ENCODE measurements at regions not wholly inside any gene's neighbourhood (a gene's known extent, or its start where the extent isn't known, plus 50 kb on each side); places are given as distances from the start of the nearest gene placed in this dataset.
A peak's percentile ranks its signal among the peaks of the same experiment; 100 is the strongest.

- TF ChIP-seq, protein P1, sequence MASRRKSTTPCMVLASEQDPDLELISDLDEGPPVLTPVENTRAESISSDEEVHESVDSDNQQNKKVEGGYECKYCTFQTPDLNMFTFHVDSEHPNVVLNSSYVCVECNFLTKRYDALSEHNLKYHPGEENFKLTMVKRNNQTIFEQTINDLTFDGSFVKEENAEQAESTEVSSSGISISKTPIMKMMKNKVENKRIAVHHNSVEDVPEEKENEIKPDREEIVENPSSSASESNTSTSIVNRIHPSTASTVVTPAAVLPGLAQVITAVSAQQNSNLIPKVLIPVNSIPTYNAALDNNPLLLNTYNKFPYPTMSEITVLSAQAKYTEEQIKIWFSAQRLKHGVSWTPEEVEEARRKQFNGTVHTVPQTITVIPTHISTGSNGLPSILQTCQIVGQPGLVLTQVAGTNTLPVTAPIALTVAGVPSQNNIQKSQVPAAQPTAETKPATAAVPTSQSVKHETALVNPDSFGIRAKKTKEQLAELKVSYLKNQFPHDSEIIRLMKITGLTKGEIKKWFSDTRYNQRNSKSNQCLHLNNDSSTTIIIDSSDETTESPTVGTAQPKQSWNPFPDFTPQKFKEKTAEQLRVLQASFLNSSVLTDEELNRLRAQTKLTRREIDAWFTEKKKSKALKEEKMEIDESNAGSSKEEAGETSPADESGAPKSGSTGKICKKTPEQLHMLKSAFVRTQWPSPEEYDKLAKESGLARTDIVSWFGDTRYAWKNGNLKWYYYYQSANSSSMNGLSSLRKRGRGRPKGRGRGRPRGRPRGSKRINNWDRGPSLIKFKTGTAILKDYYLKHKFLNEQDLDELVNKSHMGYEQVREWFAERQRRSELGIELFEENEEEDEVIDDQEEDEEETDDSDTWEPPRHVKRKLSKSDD (CRISPR knock-in tag; IDR thresholded peaks at IDR 0.05; ENCODE audit: low read depth) = no peak
- TF ChIP-seq ZNF33B (CRISPR knock-in tag; IDR thresholded peaks at IDR 0.05) = no peak
- TF ChIP-seq MIXL1 (CRISPR knock-in tag; IDR thresholded peaks at IDR 0.05) = 0 out of 2 replicates have a peak, but pooled peaks have one; percentile 81
- TF ChIP-seq ARNT2 (CRISPR knock-in tag; IDR thresholded peaks at IDR 0.05; ENCODE audit: low read depth) = no peak
- no peak for TF ChIP-seq ZBTB40 (IDR thresholded peaks at IDR 0.05)
- TF ChIP-seq ZBTB40 (CRISPR knock-in tag; IDR thresholded peaks at IDR 0.05) = no peak
- TF ChIP-seq, protein P2, sequence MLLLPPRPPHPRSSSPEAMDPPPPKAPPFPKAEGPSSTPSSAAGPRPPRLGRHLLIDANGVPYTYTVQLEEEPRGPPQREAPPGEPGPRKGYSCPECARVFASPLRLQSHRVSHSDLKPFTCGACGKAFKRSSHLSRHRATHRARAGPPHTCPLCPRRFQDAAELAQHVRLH (CRISPR knock-in tag; IDR thresholded peaks at IDR 0.05; ENCODE audit: borderline replicate concordance, low read depth) = peak; percentile 44; the same call in 1 of the 2 replicates
- no peak for TF ChIP-seq BCLAF1 (IDR thresholded peaks at IDR 0.05)
- TF ChIP-seq ZNF432 (CRISPR knock-in tag; IDR thresholded peaks at IDR 0.05; ENCODE audit: borderline replicate concordance) = no peak
- no peak for TF ChIP-seq ZMAT5 (CRISPR knock-in tag; IDR thresholded peaks at IDR 0.05; ENCODE audit: borderline replicate concordance, low read depth)
- TF ChIP-seq, protein P3, sequence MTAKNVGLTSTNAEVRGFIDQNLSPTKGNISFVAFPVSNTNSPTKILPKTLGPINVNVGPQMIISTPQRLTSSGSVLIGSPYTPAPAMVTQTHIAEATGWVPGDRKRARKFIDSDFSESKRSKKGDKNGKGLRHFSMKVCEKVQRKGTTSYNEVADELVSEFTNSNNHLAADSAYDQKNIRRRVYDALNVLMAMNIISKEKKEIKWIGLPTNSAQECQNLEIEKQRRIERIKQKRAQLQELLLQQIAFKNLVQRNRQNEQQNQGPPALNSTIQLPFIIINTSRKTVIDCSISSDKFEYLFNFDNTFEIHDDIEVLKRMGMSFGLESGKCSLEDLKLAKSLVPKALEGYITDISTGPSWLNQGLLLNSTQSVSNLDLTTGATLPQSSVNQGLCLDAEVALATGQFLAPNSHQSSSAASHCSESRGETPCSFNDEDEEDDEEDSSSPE (CRISPR knock-in tag; IDR thresholded peaks at IDR 0.05) = no peak
- TF ChIP-seq HDAC1 (CRISPR knock-in tag; IDR thresholded peaks at IDR 0.05) = peak; percentile 66
Measured at GRCh38 chr1:182293119-182293589, 98.4 kb downstream of the GLUL start (continued).
